Hepatocyte (in vitro differentiated cells): ENCODE measurements at regions not wholly inside any gene's neighbourhood (a gene's known extent, or its start where the extent isn't known, plus 50 kb on each side); places are given as distances from the start of the nearest gene placed in this dataset.

Source experiments
- CTCF ChIP-seq: fragments of 200-600 bp; sonication (generic); IDR thresholded peaks from 2 replicates; pipeline ENCODE4 v1.5.1; 2016; ENCODE audit warnings: antibody characterized with exemption, mild to moderate bottlenecking; ENCODE audit not compliant: poor library complexity
- EZH2 ChIP-seq: fragments of 200-600 bp; sonication (generic); IDR thresholded peaks from 2 replicates; pipeline ENCODE4 v1.6.1; 2016; ENCODE audit warnings: antibody characterized with exemption, mild to moderate bottlenecking, borderline replicate concordance
- EZH2phosphoT487 ChIP-seq: fragments of 200-600 bp; sonication (generic); IDR thresholded peaks from one replicate; pipeline ENCODE4 v1.6.1; 2018; ENCODE audit warnings: antibody characterized with exemption, mild to moderate bottlenecking, low read depth, moderate library complexity; ENCODE audit not compliant: unreplicated experiment, severe bottlenecking

GRCh38 chr10:111137007-111137406, 60.2 kb downstream of the ADRA2A start:
- TF ChIP-seq CTCF (no peak), EZH2 (no peak), EZH2phosphoT487 (no peak)
